Transverse colon (tissue), 4 donors: ENCODE measurements at regions not wholly inside any gene's neighbourhood (a gene's known extent, or its start where the extent isn't known, plus 50 kb on each side); places are given as distances from the start of the nearest gene placed in this dataset.

ENCODE experiments used
- EP300 ChIP-seq: sonication (generic); formaldehyde crosslinking; IDR thresholded peaks from one replicate; pipeline ENCODE4 v1.6.1; 2017; ENCODE audit warnings: antibody characterized with exemption, low read depth
- POLR2A ChIP-seq: fragments of 450-650 bp; IDR thresholded peaks from one replicate; pipeline ENCODE4 v1.6.1; 2016; ENCODE audit warnings: antibody characterized with exemption, mild to moderate bottlenecking, moderate library complexity
- POLR2AphosphoS5 ChIP-seq, 3 donors: sonication (generic); formaldehyde crosslinking; IDR thresholded peaks; one replicate each; pipeline ENCODE4 v1.6.1; 2016; ENCODE audit warnings: antibody characterized with exemption in 3 of 3
- TF ChIP-seq, protein P1 (sequence below), 5 experiments: fragments of 200-600 bp in 3 of 5; fragments of 450-650 bp in 2 of 5; sonication (generic) in 3 of 5; IDR thresholded peaks; 1 replicate in 2 of 5; 2 replicates in 3 of 5; pipeline ENCODE4 v1.5.1; 2016 to 2017; ENCODE audit warnings: antibody characterized with exemption in 5 of 5, inconsistent platforms in 3 of 5, mild to moderate bottlenecking in 2 of 5, moderate library complexity in 1 of 5

DNA sequence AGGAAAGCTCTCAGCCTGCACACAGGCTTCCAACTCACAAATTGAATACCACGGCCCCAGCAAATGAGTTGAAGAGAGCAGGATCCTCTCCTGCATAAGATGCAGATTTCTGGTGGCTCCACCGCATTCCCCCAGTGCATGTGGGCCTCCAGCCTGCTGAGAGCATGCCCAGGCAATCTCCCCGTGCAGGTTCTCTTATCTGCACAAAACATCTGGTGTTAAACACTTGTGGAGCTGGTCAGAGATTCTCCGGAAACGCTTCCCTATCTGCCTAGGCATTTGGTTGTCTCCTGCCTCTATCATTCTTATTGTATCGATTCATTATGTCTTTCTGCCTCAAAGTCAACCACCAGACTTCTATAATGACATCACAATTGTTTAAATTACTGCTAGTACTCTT is 1349.0 kb upstream of the B3GALT2 start:
- TF ChIP-seq, protein P1, sequence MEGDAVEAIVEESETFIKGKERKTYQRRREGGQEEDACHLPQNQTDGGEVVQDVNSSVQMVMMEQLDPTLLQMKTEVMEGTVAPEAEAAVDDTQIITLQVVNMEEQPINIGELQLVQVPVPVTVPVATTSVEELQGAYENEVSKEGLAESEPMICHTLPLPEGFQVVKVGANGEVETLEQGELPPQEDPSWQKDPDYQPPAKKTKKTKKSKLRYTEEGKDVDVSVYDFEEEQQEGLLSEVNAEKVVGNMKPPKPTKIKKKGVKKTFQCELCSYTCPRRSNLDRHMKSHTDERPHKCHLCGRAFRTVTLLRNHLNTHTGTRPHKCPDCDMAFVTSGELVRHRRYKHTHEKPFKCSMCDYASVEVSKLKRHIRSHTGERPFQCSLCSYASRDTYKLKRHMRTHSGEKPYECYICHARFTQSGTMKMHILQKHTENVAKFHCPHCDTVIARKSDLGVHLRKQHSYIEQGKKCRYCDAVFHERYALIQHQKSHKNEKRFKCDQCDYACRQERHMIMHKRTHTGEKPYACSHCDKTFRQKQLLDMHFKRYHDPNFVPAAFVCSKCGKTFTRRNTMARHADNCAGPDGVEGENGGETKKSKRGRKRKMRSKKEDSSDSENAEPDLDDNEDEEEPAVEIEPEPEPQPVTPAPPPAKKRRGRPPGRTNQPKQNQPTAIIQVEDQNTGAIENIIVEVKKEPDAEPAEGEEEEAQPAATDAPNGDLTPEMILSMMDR (IDR thresholded peaks at IDR 0.05), result no peak
- TF ChIP-seq POLR2A (no peak), EP300 (no peak), POLR2AphosphoS5 (IDR thresholded peaks at IDR 0.05) (no peak)
